HUES6 (cell line): ENCODE measurements at regions not wholly inside any gene's neighbourhood (a gene's known extent, or its start where the extent isn't known, plus 50 kb on each side); places are given as distances from the start of the nearest gene placed in this dataset.

Source experiments
- H3K27ac ChIP-seq: 2 replicates; pipeline ENCODE4 v1.7.0; 2013; ENCODE audit warnings: low read depth, mild to moderate bottlenecking, low read length, inconsistent platforms
- H3K27me3 ChIP-seq: 2 replicates; pipeline ENCODE4 v1.6.1; 2013; ENCODE audit warnings: low read length; ENCODE audit not compliant: control insufficient read depth, insufficient read depth
- H3K36me3 ChIP-seq: 2 replicates; pipeline ENCODE4 v1.6.1; 2013; ENCODE audit warnings: low read length; ENCODE audit not compliant: control insufficient read depth, insufficient read depth
- H3K4me1 ChIP-seq: 2 replicates; pipeline ENCODE4 v1.6.1; 2013; ENCODE audit warnings: low read length; ENCODE audit not compliant: control insufficient read depth, insufficient read depth
- H3K4me3 ChIP-seq: 2 replicates; pipeline ENCODE4 v1.5.1; 2013; ENCODE audit warnings: low read depth, low read length
- H3K9ac ChIP-seq: one replicate; pipeline ENCODE4 v1.6.1; 2013; ENCODE audit warnings: mild to moderate bottlenecking, low read length
- H3K9me3 ChIP-seq: 2 replicates; pipeline ENCODE4 v1.6.1; 2013; ENCODE audit warnings: low read depth, low read length; ENCODE audit not compliant: control insufficient read depth, insufficient read depth

- Histone ChIP-seq H3K4me3 (no peak overlapping the region), H3K27me3 (no peaks in the 10 kb centered on the region), H3K27ac (no peak overlapping the region), H3K9ac (no peak overlapping the region), H3K4me1 (peaks cover 11% of the 10 kb centered on the region), H3K9me3 (no peaks in the 10 kb centered on the region), H3K36me3 (no peaks in the 10 kb centered on the region)
Measured at GRCh38 chr17:83151442-83152226, 72.2 kb downstream of the METRNL start.

GRCh38 chr17:83152227-83152744 lies 72.9 kb downstream of the METRNL start:
- Histone ChIP-seq H3K4me3 (no peak overlapping the region), H3K4me1 (peaks cover 11% of the 10 kb centered on the region), H3K27ac (no peak overlapping the region), H3K9ac (no peak overlapping the region), H3K36me3 (no peaks in the 10 kb centered on the region), H3K27me3 (no peaks in the 10 kb centered on the region), H3K9me3 (no peaks in the 10 kb centered on the region)

- no peaks in the 10 kb centered on the region for H3K27me3 ChIP-seq
- H3K36me3 ChIP-seq, result no peaks in the 10 kb centered on the region
- H3K27ac ChIP-seq, result no peak overlapping the region
- H3K4me3 ChIP-seq, result no peak overlapping the region
- peaks cover 11% of the 10 kb centered on the region for H3K4me1 ChIP-seq
- no peaks in the 10 kb centered on the region for H3K9me3 ChIP-seq
- H3K9ac ChIP-seq, result no peak overlapping the region
Measured at GRCh38 chr17:83152745-83153611, 73.6 kb downstream of the METRNL start.

GRCh38 chr17:83153681-83154310 lies 74.4 kb downstream of the METRNL start:
- Histone ChIP-seq H3K27ac (no peak overlapping the region), H3K4me3 (no peak overlapping the region), H3K4me1 (peaks cover 11% of the 10 kb centered on the region), H3K9ac (no peak overlapping the region), H3K27me3 (no peaks in the 10 kb centered on the region), H3K9me3 (no peaks in the 10 kb centered on the region), H3K36me3 (no peaks in the 10 kb centered on the region)

GRCh38 chr17:83154311-83155127 lies 75.1 kb downstream of the METRNL start:
- Histone ChIP-seq H3K4me1 (peaks cover 11% of the 10 kb centered on the region), H3K36me3 (no peaks in the 10 kb centered on the region), H3K9ac (no peak overlapping the region), H3K9me3 (no peaks in the 10 kb centered on the region), H3K27ac (no peak overlapping the region), H3K4me3 (no peak overlapping the region), H3K27me3 (no peaks in the 10 kb centered on the region)

GRCh38 chr17:83155128-83156121 lies 76.0 kb downstream of the METRNL start:
- H3K4me3 ChIP-seq, result no peak overlapping the region
- no peaks in the 10 kb centered on the region for H3K27me3 ChIP-seq
- H3K36me3 ChIP-seq, result no peaks in the 10 kb centered on the region
- H3K4me1 ChIP-seq, result peaks cover 11% of the 10 kb centered on the region
- no peaks in the 10 kb centered on the region for H3K9me3 ChIP-seq
- no peak overlapping the region for H3K27ac ChIP-seq
- H3K9ac ChIP-seq, result no peak overlapping the region

GRCh38 chr17:83156408-83156807 lies 77.0 kb downstream of the METRNL start:
- Histone ChIP-seq H3K27ac (no peak overlapping the region), H3K9me3 (no peaks in the 10 kb centered on the region), H3K4me3 (no peak overlapping the region), H3K27me3 (no peaks in the 10 kb centered on the region), H3K36me3 (no peaks in the 10 kb centered on the region), H3K4me1 (peaks cover 7% of the 10 kb centered on the region), H3K9ac (no peak overlapping the region)

GRCh38 chr17:83159204-83160049 lies 80.0 kb downstream of the METRNL start:
- Histone ChIP-seq H3K27me3 (no peaks in the 10 kb centered on the region), H3K9me3 (no peaks in the 10 kb centered on the region), H3K9ac (no peak overlapping the region), H3K36me3 (no peaks in the 10 kb centered on the region), H3K27ac (no peak overlapping the region), H3K4me3 (no peak overlapping the region), H3K4me1 (no peaks in the 10 kb centered on the region)
